ENCODE measurements at regions not wholly inside any gene's neighbourhood (a gene's known extent, or its start where the extent isn't known, plus 50 kb on each side); places are given as distances from the start of the nearest gene placed in this dataset.

DNA sequence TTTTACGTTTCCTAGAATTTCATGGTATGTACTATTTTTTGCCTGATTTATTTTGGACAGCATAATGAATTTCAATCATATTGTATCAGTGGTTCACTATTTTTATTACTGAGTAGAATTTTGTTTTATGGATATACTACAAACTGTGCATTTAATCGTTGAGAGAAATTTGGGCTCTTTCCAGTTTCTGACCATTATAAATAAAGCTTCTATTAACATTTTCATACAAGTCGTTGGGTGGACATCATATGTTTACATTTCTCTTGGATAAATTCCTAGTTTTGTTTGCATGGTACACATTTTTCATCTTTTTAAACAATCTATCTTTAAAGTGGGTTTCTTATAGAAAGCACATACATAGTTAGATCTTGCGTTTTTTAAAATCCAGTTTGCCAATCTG lies 472.7 kb upstream of the MAGEB18 start:
- TF ChIP-seq, protein P1, sequence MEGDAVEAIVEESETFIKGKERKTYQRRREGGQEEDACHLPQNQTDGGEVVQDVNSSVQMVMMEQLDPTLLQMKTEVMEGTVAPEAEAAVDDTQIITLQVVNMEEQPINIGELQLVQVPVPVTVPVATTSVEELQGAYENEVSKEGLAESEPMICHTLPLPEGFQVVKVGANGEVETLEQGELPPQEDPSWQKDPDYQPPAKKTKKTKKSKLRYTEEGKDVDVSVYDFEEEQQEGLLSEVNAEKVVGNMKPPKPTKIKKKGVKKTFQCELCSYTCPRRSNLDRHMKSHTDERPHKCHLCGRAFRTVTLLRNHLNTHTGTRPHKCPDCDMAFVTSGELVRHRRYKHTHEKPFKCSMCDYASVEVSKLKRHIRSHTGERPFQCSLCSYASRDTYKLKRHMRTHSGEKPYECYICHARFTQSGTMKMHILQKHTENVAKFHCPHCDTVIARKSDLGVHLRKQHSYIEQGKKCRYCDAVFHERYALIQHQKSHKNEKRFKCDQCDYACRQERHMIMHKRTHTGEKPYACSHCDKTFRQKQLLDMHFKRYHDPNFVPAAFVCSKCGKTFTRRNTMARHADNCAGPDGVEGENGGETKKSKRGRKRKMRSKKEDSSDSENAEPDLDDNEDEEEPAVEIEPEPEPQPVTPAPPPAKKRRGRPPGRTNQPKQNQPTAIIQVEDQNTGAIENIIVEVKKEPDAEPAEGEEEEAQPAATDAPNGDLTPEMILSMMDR (IDR thresholded peaks at IDR 0.05), result no peak
- TF ChIP-seq EP300 (IDR thresholded peaks at IDR 0.05), result no peak
- no peak for TF ChIP-seq POLR2A (IDR thresholded peaks at IDR 0.05; ENCODE audit: low read depth)
- TF ChIP-seq POLR2AphosphoS5 (IDR thresholded peaks at IDR 0.05), result no peak

Measured in esophagus muscularis mucosa (tissue), 4 donors.